MCF 10A (cell line): ENCODE measurements at regions not wholly inside any gene's neighbourhood (a gene's known extent, or its start where the extent isn't known, plus 50 kb on each side); places are given as distances from the start of the nearest gene placed in this dataset.

Source experiments
- BruUV-seq: library from RNA; stranded (reverse); fragments of 400-500 nt; replicated peaks from 2 replicates; lab custom pipeline; 2021; lab: Mats Ljungman, UMichigan
- CTCF ChIA-PET: fragments of 300-600 bp; sonication (Branson Sonifier 250); formaldehyde crosslinking; extraction: SDS; loops from one replicate; lab custom pipeline; 2021; ENCODE audit warnings: antibody characterized with exemption, inconsistent platforms; lab: Yijun Ruan, JAX
- POLR2A ChIA-PET: fragments of 300-600, 350-650 bp; sonication (Branson Sonifier 250); formaldehyde crosslinking; extraction: SDS; loops from one replicate; lab custom pipeline; 2020; ENCODE audit warnings: antibody characterized with exemption, inconsistent platforms; lab: Yijun Ruan, JAX
- DNase-seq: peaks from one replicate; pipeline ENCODE4 v3.0.0-alpha.2; 2018; ENCODE audit not compliant: unreplicated experiment
- H3K27ac Mint-ChIP-seq: one replicate; pipeline ENCODE4 v1.8.0; 2022; ENCODE audit warnings: mild to moderate bottlenecking, low read depth, mixed read lengths; ENCODE audit not compliant: unreplicated experiment
- H3K27me3 Mint-ChIP-seq: one replicate; pipeline ENCODE4 v1.8.0; 2022; ENCODE audit warnings: mixed read lengths; ENCODE audit not compliant: insufficient read depth, unreplicated experiment
- H3K36me3 Mint-ChIP-seq: one replicate; pipeline ENCODE4 v1.8.0; 2022; ENCODE audit warnings: mild to moderate bottlenecking, moderate library complexity, mixed read lengths; ENCODE audit not compliant: insufficient read depth, unreplicated experiment
- H3K4me1 Mint-ChIP-seq: one replicate; pipeline ENCODE4 v1.8.0; 2022; ENCODE audit warnings: mixed read lengths; ENCODE audit not compliant: insufficient read depth, unreplicated experiment
- H3K4me3 Mint-ChIP-seq: one replicate; pipeline ENCODE4 v1.8.0; 2022; ENCODE audit warnings: mild to moderate bottlenecking, moderate library complexity, mixed read lengths; ENCODE audit not compliant: unreplicated experiment
- H3K9me3 Mint-ChIP-seq: one replicate; pipeline ENCODE4 v1.8.0; 2022; ENCODE audit warnings: mixed read lengths; ENCODE audit not compliant: unreplicated experiment
- intact Hi-C: fragments of 100-400 bp; cut with micrococcal nuclease; formaldehyde crosslinking; loops from 2 replicates; pipeline ENCODE4 v1.14.1; 2022
- TF ChIP-seq, protein P1 (sequence below): fragments of 200-600 bp; IDR thresholded peaks from one replicate; pipeline ENCODE4 v1.8.0; 2022; ENCODE audit warnings: antibody characterized with exemption, mild to moderate bottlenecking; ENCODE audit not compliant: unreplicated experiment

GRCh38 chr13:111517641-111518010 lies 197.2 kb downstream of the TEX29 start:
- TF ChIP-seq, protein P1, sequence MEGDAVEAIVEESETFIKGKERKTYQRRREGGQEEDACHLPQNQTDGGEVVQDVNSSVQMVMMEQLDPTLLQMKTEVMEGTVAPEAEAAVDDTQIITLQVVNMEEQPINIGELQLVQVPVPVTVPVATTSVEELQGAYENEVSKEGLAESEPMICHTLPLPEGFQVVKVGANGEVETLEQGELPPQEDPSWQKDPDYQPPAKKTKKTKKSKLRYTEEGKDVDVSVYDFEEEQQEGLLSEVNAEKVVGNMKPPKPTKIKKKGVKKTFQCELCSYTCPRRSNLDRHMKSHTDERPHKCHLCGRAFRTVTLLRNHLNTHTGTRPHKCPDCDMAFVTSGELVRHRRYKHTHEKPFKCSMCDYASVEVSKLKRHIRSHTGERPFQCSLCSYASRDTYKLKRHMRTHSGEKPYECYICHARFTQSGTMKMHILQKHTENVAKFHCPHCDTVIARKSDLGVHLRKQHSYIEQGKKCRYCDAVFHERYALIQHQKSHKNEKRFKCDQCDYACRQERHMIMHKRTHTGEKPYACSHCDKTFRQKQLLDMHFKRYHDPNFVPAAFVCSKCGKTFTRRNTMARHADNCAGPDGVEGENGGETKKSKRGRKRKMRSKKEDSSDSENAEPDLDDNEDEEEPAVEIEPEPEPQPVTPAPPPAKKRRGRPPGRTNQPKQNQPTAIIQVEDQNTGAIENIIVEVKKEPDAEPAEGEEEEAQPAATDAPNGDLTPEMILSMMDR = no peak
- Mint-ChIP-seq H3K9me3 (peaks cover 7% of the 10 kb centered on the region), H3K4me1 (no peaks in the 10 kb centered on the region), H3K27ac (no peak overlapping the region), H3K27me3 (no peaks in the 10 kb centered on the region), H3K36me3 (no peaks in the 10 kb centered on the region), H3K4me3 (no peak overlapping the region)
- ChIA-PET POLR2A (no interaction called here), CTCF (no interaction called here)
- intact Hi-C loops = no loop called here
- BruUV-seq = no TSS peak
- DNase-seq = no peak

- H3K27ac Mint-ChIP-seq = no peak overlapping the region
- BruUV-seq = no TSS peak
- H3K4me3 Mint-ChIP-seq = no peak overlapping the region
- ChIA-PET POLR2A (interaction anchor here (0.7 kb wide), 1 partner anchor 12 kb away, joined by 3 read pairs; no protein-coding TSS in a partner anchor), CTCF (no interaction called here)
- intact Hi-C loops = no loop called here
- H3K9me3 Mint-ChIP-seq = peaks cover 7% of the 10 kb centered on the region
- no peaks in the 10 kb centered on the region for H3K4me1 Mint-ChIP-seq
- DNase-seq = no peak
- H3K27me3 Mint-ChIP-seq = no peaks in the 10 kb centered on the region
- TF ChIP-seq, protein P1 = no peak
- H3K36me3 Mint-ChIP-seq = no peaks in the 10 kb centered on the region
Observed at GRCh38 chr13:111518161-111518792, 197.8 kb downstream of the TEX29 start.

DNA sequence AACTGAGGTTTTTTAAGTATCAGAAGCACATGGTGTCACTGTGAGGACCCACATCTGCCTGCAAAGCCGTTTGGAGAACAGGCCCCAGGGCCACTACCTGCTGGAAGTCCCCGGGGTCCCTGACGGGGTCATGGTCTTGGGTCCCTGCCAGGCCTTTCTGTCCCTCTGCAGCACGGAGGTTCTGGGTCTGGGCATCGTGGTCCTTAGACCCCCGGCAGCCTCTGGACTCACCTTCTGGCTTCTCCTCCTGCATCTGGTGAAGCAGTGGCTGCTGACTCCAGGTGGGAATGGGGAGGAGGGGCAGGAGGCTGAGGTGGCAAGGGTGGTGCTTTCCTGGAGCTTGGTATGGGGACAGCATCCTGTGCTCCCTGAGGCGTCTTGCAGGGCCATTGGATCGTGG lies 198.6 kb downstream of the TEX29 start:
- H3K27me3 Mint-ChIP-seq = no peaks in the 10 kb centered on the region
- H3K4me1 Mint-ChIP-seq = no peaks in the 10 kb centered on the region
- ChIA-PET POLR2A (interaction anchor here (0.7 kb wide), 1 partner anchor 11 kb away, joined by 3 read pairs; no protein-coding TSS in a partner anchor), CTCF (interaction anchor here (0.6 to 1.1 kb wide), 2 partner anchors 76 to 925 kb away, joined by 3 to 4 read pairs; no protein-coding TSS in a partner anchor)
- DNase-seq = no peak
- TF ChIP-seq, protein P1 = no peak
- BruUV-seq = no TSS peak
- no peak overlapping the region for H3K4me3 Mint-ChIP-seq
- peaks cover 7% of the 10 kb centered on the region for H3K9me3 Mint-ChIP-seq
- H3K27ac Mint-ChIP-seq = no peak overlapping the region
- H3K36me3 Mint-ChIP-seq = no peaks in the 10 kb centered on the region
- intact Hi-C loops = no loop called here

DNA sequence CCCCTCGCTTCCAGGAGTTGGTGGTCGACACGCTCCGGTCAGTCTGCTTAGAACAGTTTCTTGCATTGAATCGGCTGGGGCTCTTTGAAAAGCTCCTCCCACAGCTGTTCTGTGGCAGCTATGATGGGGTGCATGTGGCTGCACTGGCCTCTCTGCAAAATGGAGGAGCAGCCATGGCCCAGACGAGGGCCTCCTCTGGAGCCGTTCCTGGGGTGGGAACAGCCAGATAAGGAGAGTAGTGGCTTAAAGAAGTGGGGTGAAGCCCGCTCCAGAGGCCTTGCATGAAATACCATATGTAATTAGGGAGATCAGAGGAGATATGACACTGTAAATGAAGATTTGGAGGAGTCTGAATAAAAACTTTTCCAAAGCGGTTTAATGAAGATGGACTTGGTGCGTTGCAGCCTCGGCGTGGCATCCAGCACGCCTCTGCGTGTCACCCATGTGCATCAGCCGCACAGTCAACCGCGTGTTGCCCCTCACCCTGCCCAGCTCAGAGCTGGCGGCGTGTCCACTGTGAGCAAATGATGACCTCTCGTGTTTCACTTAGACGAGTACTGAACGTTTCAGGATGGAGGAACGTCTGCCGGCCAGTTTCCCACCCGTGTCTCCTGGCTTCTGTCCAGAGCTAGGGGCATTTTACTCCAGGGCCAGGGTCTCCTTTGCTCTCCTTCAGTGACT lies 199.2 kb downstream of the TEX29 start:
- Mint-ChIP-seq H3K9me3 (peaks cover 7% of the 10 kb centered on the region), H3K27ac (no peak overlapping the region), H3K4me1 (no peaks in the 10 kb centered on the region), H3K36me3 (no peaks in the 10 kb centered on the region), H3K4me3 (no peak overlapping the region), H3K27me3 (no peaks in the 10 kb centered on the region)
- DNase-seq = no peak
- no TSS peak for BruUV-seq
- TF ChIP-seq, protein P1 = no peak
- intact Hi-C loops = no loop called here
- POLR2A ChIA-PET = no interaction called here
- CTCF ChIA-PET = interaction anchor here (0.5 to 1.4 kb wide), 4 partner anchors 12 to 1088 kb away, joined by 3 to 5 read pairs (median 4); no protein-coding TSS in a partner anchor
